Fibroblast of skin of abdomen (primary cell): ENCODE measurements at regions not wholly inside any gene's neighbourhood (a gene's known extent, or its start where the extent isn't known, plus 50 kb on each side); places are given as distances from the start of the nearest gene placed in this dataset.

Source experiments
- DNase-seq: peaks from one replicate; pipeline ENCODE4 v3.0.0-alpha.2; 2013

GRCh38 chr6:14676064-14676463 lies 558.5 kb downstream of the CD83 start:
- peak; percentile 37 for DNase-seq

- no peak for DNase-seq
Measured at GRCh38 chr6:14676977-14677781, 559.6 kb downstream of the CD83 start.

- peak; percentile 63 for DNase-seq
Measured at GRCh38 chr6:14681699-14682487, 564.0 kb upstream of the JARID2 start.

GRCh38 chr6:14682812-14683211 lies 563.1 kb upstream of the JARID2 start:
- DNase-seq = peak; percentile 84

GRCh38 chr6:14689639-14690038 lies 556.2 kb upstream of the JARID2 start:
- no peak for DNase-seq

GRCh38 chr6:14690120-14691056 lies 555.5 kb upstream of the JARID2 start:
- DNase-seq = peak; percentile 49

- DNase-seq = no peak
Measured at GRCh38 chr6:14692208-14692607, 553.7 kb upstream of the JARID2 start.

- DNase-seq = no peak
Measured at GRCh38 chr6:14693301-14694192, 552.3 kb upstream of the JARID2 start.

GRCh38 chr6:14694308-14694707 lies 551.6 kb upstream of the JARID2 start:
- no peak for DNase-seq

- no peak for DNase-seq
Measured at GRCh38 chr6:14695579-14695978, 550.3 kb upstream of the JARID2 start.

- DNase-seq = no peak
Measured at GRCh38 chr6:14696367-14696766, 549.5 kb upstream of the JARID2 start.

- no peak for DNase-seq
Measured at GRCh38 chr6:14697427-14697826, 548.4 kb upstream of the JARID2 start.

GRCh38 chr6:14699803-14700601 lies 545.9 kb upstream of the JARID2 start:
- no peak for DNase-seq

GRCh38 chr6:14701946-14702345 lies 543.9 kb upstream of the JARID2 start:
- no peak for DNase-seq

- no peak for DNase-seq
Measured at GRCh38 chr6:14702678-14703077, 543.2 kb upstream of the JARID2 start.

GRCh38 chr6:14703586-14703985 lies 542.3 kb upstream of the JARID2 start:
- peak; percentile 63 for DNase-seq

GRCh38 chr6:14704383-14705271 lies 541.2 kb upstream of the JARID2 start:
- no peak for DNase-seq

- no peak for DNase-seq
Measured at GRCh38 chr6:14705841-14706377, 540.0 kb upstream of the JARID2 start.

- peak; percentile 97 for DNase-seq
Measured at GRCh38 chr6:14706378-14706929, 539.4 kb upstream of the JARID2 start.
